Esophagus muscularis mucosa (tissue), 3 donors: ENCODE measurements at regions not wholly inside any gene's neighbourhood (a gene's known extent, or its start where the extent isn't known, plus 50 kb on each side); places are given as distances from the start of the nearest gene placed in this dataset.

Source experiments
- CTCF ChIP-seq, 3 experiments: fragments of 200-600 bp in 2 of 3; fragments of 450-650 bp in 1 of 3; sonication (generic) in 2 of 3; IDR thresholded peaks; one replicate each; pipeline ENCODE4 v1.5.1; 2017 to 2019; ENCODE audit warnings: antibody characterized with exemption in 3 of 3, mild to moderate bottlenecking in 2 of 3, moderate library complexity in 1 of 3
- POLR2A ChIP-seq: fragments of 450-650 bp; IDR thresholded peaks from one replicate; pipeline ENCODE4 v1.6.1; 2017; ENCODE audit warnings: antibody characterized with exemption, moderate library complexity, mild to moderate bottlenecking, low read depth
- POLR2AphosphoS5 ChIP-seq, 2 donors: sonication (generic); formaldehyde crosslinking; IDR thresholded peaks; one replicate each; pipeline ENCODE4 v1.6.1; 2017; ENCODE audit warnings: antibody characterized with exemption in 2 of 2

DNA sequence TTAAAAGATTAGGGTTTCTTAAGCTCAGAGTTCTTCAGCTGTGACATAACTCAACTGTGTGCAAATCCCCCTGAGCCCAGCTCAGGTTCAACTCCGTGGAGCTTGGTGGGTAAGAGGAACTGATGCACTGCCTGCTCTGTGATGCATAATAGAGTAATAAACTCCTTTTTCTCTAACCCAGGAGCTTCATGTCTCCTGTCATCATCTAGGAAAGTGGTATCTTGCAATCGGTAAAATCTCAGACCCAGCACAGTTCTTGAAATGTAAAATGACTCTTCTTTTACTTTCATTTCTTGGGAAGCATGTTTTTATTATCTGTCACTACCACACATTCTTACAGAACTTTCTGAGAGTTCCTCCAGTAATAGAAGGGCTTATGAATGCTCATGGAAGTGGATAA lies 123.8 kb upstream of the PCDH9 start:
- no peak for TF ChIP-seq CTCF (IDR thresholded peaks at IDR 0.05)
- TF ChIP-seq POLR2AphosphoS5 (IDR thresholded peaks at IDR 0.05), result no peak
- TF ChIP-seq POLR2A, result no peak
